ENCODE measurements at regions not wholly inside any gene's neighbourhood (a gene's known extent, or its start where the extent isn't known, plus 50 kb on each side); places are given as distances from the start of the nearest gene placed in this dataset.

- TF ChIP-seq CTCF (conservative IDR thresholded peaks at IDR 0.05) = no peak
- H3K4me1 Mint-ChIP-seq = peaks cover 3 to 9% of the 10 kb centered on the region in 2 experiments; a peak in 2 of 4 replicates
- Histone ChIP-seq H3K4me1 (ENCODE audit: insufficient read depth, low read length) (no peaks in the 10 kb centered on the region), H3K79me1 (ENCODE audit: insufficient read depth, low read depth, low read length, poor library complexity, severe bottlenecking) (peaks cover 6% of the 10 kb centered on the region), H4K91ac (ENCODE audit: insufficient read length, low read depth, low read length) (no peak overlapping the region), H4K20me1 (ENCODE audit: control insufficient read depth, insufficient read depth, insufficient read length) (no peaks in the 10 kb centered on the region), H4K8ac (replicated peaks; ENCODE audit: insufficient read length, low read depth, low read length) (no peak overlapping the region), H2BK12ac (ENCODE audit: insufficient read length, low read depth, low read length) (no peak overlapping the region), H2AFZ (ENCODE audit: low read length) (no peak overlapping the region), H3K79me2 (ENCODE audit: insufficient read depth, low read length) (no peaks in the 10 kb centered on the region), H3K23ac (ENCODE audit: insufficient read length, low read depth, low read length) (no peak overlapping the region), H3K9ac (ENCODE audit: extremely low read depth, insufficient read length, low read length) (no peak overlapping the region), H3K4me2 (ENCODE audit: insufficient read depth, insufficient read length, low read length) (no peak overlapping the region), H3K9me3 (ENCODE audit: control insufficient read depth, low read depth, low read length) (no peaks in the 10 kb centered on the region), H3T11ph (ENCODE audit: low read length) (no peak overlapping the region), H2BK120ac (ENCODE audit: low read depth, low read length, poor library complexity, severe bottlenecking) (no peak overlapping the region), H2AK5ac (ENCODE audit: insufficient read length, low read length) (no peak overlapping the region), H3K18ac (ENCODE audit: insufficient read length, low read depth, low read length) (no peak overlapping the region), H3K14ac (ENCODE audit: insufficient read depth, low read length) (no peak overlapping the region), H2BK20ac (ENCODE audit: low read depth, low read length, poor library complexity, severe bottlenecking) (no peak overlapping the region), H3K27ac (ENCODE audit: insufficient read length, low read depth, low read length) (no peak overlapping the region), H3K4ac (ENCODE audit: low read depth, low read length) (no peak overlapping the region), H3K23me2 (ENCODE audit: insufficient read length, low read depth, low read length, poor library complexity, severe bottlenecking) (no peaks in the 10 kb centered on the region), H3K27me3 (ENCODE audit: insufficient read depth, low read length) (no peaks in the 10 kb centered on the region), H3K56ac (ENCODE audit: insufficient read length, low read depth, low read length) (no peak overlapping the region), H2BK5ac (ENCODE audit: insufficient read length, low read length) (no peak overlapping the region), H4K5ac (ENCODE audit: insufficient read length, low read depth, low read length) (no peak overlapping the region), H2BK15ac (ENCODE audit: low read depth, low read length) (no peak overlapping the region)
- H3K27me3 Mint-ChIP-seq (ENCODE audit: low read depth) = no peaks in the 10 kb centered on the region
- peaks cover 2 to 20% (median 9%) of the 10 kb centered on the region in 3 experiments; a peak in 5 of 7 replicates for H3K36me3 Mint-ChIP-seq (ENCODE audit: insufficient read depth in 1 of 3, low read depth in 3 of 3)
- H3K9me3 Mint-ChIP-seq = no peaks in the 10 kb centered on the region; a peak in 1 of 5 replicates
- no CpG with 5 or more reads among the region's 7 CpGs for WGBS (ENCODE audit: extremely low coverage, insufficient read length, low lambda C conversion rate)
- DNase-seq = no peak
- peak overlapping the region in 1 of 3 experiments; percentile 16; a peak in 1 of 7 replicates for H3K27ac Mint-ChIP-seq
- no peak overlapping the region for H3K4me3 Mint-ChIP-seq
Observed at GRCh38 chr17:444879-445454, 92.4 kb upstream of the RPH3AL start.

Measured in H9 (cell line).